NB4 (cell line): ENCODE measurements at regions not wholly inside any gene's neighbourhood (a gene's known extent, or its start where the extent isn't known, plus 50 kb on each side); places are given as distances from the start of the nearest gene placed in this dataset.

Source experiments
- MYC ChIP-seq: IDR thresholded peaks from 2 replicates; pipeline ENCODE4 v1.6.1; 2011; ENCODE audit warnings: low read depth, low read length
- POLR2A ChIP-seq: IDR thresholded peaks from 2 replicates; pipeline ENCODE4 v1.6.1; 2011; ENCODE audit warnings: mild to moderate bottlenecking; ENCODE audit not compliant: insufficient read length; ENCODE audit errors: extremely low read depth
- TF ChIP-seq, protein P1 (sequence below): IDR thresholded peaks from one replicate; pipeline ENCODE4 v1.5.1; 2012; ENCODE audit warnings: low read depth, low read length
- TF ChIP-seq, protein P2 (sequence below): IDR thresholded peaks from 2 replicates; pipeline ENCODE4 v1.6.1; 2011; ENCODE audit warnings: low read depth, low read length

DNA sequence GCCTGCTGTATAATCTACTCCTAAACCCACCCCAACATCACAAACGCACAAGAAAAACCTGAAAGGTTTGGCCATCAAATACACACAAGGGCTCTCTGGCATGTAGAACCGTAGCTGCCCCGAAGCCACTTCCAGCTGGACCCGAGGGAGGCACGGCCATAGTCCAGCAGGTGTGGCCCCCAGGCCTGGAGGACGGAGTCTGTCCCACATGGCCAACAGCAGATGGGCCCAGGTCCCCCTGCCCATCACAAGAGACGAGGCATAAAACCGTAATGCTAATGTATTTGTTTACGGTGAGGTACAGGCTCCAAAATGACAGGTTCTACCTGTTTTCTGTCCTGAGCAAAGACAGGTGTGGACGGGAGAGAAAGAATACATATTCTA, 234.2 kb downstream of the SYK start:
- no peak for TF ChIP-seq POLR2A
- TF ChIP-seq, protein P1, sequence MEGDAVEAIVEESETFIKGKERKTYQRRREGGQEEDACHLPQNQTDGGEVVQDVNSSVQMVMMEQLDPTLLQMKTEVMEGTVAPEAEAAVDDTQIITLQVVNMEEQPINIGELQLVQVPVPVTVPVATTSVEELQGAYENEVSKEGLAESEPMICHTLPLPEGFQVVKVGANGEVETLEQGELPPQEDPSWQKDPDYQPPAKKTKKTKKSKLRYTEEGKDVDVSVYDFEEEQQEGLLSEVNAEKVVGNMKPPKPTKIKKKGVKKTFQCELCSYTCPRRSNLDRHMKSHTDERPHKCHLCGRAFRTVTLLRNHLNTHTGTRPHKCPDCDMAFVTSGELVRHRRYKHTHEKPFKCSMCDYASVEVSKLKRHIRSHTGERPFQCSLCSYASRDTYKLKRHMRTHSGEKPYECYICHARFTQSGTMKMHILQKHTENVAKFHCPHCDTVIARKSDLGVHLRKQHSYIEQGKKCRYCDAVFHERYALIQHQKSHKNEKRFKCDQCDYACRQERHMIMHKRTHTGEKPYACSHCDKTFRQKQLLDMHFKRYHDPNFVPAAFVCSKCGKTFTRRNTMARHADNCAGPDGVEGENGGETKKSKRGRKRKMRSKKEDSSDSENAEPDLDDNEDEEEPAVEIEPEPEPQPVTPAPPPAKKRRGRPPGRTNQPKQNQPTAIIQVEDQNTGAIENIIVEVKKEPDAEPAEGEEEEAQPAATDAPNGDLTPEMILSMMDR, result no peak
- TF ChIP-seq, protein P2, sequence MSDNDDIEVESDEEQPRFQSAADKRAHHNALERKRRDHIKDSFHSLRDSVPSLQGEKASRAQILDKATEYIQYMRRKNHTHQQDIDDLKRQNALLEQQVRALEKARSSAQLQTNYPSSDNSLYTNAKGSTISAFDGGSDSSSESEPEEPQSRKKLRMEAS, result no peak
- TF ChIP-seq MYC, result no peak
